ENCODE measurements at regions not wholly inside any gene's neighbourhood (a gene's known extent, or its start where the extent isn't known, plus 50 kb on each side); places are given as distances from the start of the nearest gene placed in this dataset.

DNA sequence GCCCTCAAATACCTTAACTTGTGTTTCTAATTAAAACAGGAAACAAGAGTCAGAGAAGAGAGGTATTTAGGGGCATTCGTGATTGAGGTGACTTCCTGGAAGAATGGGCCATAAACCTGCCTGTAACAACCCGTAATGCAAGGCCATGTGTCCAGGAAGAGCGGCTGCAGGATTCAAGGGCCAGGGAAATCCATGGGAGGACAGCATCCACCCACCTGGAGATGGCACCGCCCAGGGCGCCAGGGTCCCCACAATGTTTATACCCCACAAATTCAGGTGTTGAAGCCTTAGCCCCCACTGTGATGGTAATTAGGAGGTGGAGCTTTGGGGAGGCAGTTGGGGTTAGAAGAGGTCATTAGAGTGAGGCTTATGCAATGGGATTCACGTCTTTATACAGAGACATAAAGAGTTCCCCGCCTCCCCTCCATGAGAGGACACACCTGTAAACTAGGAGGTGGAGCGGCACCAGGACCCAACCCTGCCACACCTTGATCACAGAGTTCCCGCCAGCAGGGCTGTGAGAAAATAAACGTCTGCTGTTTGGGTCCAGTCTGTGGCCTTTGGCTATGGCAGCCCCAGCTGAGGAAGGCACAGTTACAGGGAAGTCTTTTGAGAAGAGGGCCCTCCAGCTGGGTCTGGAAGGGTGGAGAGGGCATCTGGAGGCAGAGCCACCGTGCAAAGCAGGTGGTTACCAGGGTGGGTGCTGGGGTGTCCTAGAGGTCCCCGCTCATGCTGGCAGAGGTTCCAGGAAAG is 1394.3 kb downstream of the TBC1D22A start:
- no peak for TF ChIP-seq GATA2 (IDR thresholded peaks at IDR 0.05; ENCODE audit: low read depth, low read length)
- no peak for TF ChIP-seq GATA3 (IDR thresholded peaks at IDR 0.05; ENCODE audit: low read depth, low read length)
